Fibroblast of pulmonary artery (primary cell): ENCODE measurements at regions not wholly inside any gene's neighbourhood (a gene's known extent, or its start where the extent isn't known, plus 50 kb on each side); places are given as distances from the start of the nearest gene placed in this dataset.
"Not testable (repeated sequence)": the region's sequence is repeated elsewhere in the genome, so short reads cannot be mapped to it uniquely, and the experiment has no call there.

Source experiments
- DNase-seq: peaks from one replicate; pipeline ENCODE4 v3.0.0-alpha.2; 2010; ENCODE audit warnings: low read depth
- H3K4me3 ChIP-seq: replicated peaks from 2 replicates; pipeline ENCODE4 v1.5.1; 2011; ENCODE audit warnings: low read depth, mild to moderate bottlenecking, control low read depth, low read length, moderate library complexity
- TF ChIP-seq, protein P1 (sequence below): IDR thresholded peaks from 2 replicates; pipeline ENCODE4 v1.5.1; 2011; ENCODE audit warnings: mild to moderate bottlenecking, control low read depth, low read length, inconsistent platforms; ENCODE audit errors: missing control alignments

DNA sequence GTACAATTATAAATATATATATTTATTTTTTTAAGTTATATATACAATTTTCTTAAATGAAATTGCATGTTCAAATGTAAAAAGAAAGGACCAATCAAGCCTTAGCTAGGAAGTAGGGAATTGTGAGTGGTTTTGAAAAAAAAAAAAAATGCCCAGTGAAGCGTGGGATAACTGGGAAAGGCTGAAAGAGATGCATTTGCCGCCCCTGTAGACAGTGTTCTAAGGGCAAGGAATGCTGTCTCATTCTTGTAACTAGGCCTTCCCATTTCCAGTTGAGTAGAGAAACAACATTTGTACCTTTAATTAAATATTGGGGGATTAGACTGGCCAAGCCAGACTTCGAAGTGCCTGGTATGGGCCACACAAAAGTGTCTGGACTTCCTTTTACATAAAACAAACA lies 430.1 kb upstream of the SLC35B3 start:
- TF ChIP-seq, protein P1, sequence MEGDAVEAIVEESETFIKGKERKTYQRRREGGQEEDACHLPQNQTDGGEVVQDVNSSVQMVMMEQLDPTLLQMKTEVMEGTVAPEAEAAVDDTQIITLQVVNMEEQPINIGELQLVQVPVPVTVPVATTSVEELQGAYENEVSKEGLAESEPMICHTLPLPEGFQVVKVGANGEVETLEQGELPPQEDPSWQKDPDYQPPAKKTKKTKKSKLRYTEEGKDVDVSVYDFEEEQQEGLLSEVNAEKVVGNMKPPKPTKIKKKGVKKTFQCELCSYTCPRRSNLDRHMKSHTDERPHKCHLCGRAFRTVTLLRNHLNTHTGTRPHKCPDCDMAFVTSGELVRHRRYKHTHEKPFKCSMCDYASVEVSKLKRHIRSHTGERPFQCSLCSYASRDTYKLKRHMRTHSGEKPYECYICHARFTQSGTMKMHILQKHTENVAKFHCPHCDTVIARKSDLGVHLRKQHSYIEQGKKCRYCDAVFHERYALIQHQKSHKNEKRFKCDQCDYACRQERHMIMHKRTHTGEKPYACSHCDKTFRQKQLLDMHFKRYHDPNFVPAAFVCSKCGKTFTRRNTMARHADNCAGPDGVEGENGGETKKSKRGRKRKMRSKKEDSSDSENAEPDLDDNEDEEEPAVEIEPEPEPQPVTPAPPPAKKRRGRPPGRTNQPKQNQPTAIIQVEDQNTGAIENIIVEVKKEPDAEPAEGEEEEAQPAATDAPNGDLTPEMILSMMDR: no peak
- H3K4me3 ChIP-seq: no peak overlapping the region
- DNase-seq: no peak

DNA sequence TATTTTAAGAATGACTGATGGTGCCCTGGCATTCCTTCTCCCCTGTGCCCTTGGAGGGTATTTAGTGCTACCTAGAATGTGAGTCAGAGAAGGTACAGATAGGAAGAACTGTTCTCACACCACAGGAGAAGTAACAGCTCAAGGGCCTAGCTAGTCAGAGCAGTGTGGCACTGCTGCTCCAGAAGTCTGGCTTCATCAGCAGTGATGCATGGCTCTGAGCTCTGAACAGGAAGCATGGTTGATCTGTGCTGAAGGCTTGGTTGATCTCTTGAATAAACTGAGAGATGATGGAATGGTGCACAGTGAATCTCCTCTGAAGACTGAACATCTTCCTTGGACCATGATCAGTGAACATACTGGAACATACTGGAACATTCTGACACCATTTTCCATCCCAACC lies 425.3 kb upstream of the SLC35B3 start:
- DNase-seq: no peak
- H3K4me3 ChIP-seq: no peak overlapping the region
- TF ChIP-seq, protein P1: no peak

DNA sequence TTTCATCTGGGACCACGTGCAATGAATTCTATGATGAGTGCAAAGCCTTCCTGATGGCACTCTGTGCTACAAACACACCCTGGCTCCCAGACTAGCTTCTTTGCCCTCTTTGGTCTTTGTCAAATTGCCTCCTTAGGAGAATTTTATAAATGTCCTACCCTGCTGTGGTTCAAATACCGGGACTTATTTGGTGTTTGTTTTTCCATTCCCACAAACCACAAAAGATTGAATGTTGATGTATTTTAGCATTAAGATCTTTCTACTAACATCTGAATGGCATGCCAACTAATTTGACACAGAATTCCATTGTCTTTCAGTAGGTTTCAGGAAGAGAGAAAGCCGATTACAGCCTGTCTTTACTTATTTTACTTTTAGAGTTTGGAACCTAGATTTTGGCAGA lies 424.2 kb upstream of the SLC35B3 start:
- H3K4me3 ChIP-seq: no peak overlapping the region
- TF ChIP-seq, protein P1: no peak
- no peak for DNase-seq

DNA sequence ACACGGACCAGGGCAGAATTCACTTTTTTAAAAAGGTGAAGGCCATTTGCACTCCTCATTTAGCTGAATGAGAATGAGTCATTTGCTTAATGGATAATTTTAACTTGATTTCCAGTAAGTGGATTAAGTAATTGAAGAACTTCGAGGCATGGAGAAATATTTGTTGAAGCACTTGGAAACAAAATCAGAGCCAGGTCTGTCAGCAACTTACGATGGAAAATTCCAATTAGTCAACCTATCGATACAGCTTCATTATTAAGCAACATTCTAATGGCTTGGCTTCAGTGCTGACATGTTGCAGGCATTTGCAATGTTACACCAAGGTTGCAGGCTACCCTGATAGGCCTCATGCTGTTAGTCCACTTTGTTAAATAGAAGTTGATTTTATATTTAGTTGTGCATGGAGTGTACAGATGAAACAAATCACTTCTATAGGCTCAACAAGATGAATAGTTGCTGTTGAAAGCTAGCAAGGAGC lies 423.5 kb upstream of the SLC35B3 start:
- no peak overlapping the region for H3K4me3 ChIP-seq
- TF ChIP-seq, protein P1: no peak
- DNase-seq: no peak

DNA sequence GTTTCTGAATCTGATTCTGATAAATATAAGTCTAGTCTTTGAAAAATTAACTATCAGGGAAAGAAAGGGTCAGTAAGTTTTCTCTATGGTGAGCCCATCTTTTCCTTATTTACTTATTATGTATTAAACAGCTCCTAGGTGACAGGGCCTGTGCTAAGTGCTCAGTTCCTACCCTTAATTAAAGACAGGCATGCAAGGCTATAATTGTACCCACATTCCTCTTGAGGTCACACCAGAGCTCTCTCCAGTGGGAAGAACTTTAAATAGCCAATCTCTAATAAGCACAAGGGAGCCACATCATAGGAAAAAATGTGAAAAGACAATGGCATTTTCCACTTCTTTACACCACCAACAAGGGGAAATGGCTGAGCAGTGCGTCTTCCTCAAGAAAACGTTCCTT lies 421.8 kb upstream of the SLC35B3 start:
- TF ChIP-seq, protein P1: no peak
- H3K4me3 ChIP-seq: no peak overlapping the region
- no peak for DNase-seq

DNA sequence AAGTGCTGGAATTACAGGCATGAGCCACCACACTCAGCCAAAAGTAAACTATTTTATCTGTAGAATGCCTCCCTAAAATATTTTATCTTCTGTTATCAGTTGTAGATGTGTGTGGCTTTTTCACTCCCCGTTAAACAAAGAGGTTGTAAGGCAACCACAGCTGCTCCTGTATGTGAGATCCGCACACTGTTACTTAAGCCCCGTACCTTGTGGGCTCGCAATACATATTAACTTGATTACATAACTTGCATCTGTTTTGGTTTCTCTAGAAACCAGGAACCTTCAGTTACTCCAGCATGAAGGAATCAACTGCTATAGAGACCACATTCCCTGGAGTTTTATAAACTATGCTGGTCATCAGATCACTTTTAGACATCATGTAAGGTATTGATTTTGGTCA lies 420.1 kb upstream of the SLC35B3 start:
- TF ChIP-seq, protein P1: no peak
- H3K4me3 ChIP-seq: no peak overlapping the region
- DNase-seq: no peak

DNA sequence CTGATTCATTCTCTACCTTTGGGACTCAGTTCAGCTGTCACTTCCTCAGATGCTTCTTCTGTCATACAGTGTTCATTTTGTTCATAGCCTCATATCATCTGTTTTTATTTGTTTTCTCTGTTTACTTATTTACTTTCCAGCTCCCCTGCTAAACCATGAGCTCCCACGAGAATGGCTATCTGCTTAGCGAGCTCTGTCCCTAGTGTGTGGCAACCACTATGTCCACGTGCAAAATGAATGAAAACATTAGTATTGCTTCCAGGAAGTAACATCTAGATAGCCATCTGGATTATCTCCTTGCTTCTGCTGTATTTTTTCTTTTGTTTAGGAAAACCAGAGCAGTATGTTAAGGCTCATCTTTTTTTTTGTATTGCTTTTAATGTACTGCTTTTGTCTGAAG lies 417.0 kb upstream of the SLC35B3 start:
- TF ChIP-seq, protein P1: no peak

DNA sequence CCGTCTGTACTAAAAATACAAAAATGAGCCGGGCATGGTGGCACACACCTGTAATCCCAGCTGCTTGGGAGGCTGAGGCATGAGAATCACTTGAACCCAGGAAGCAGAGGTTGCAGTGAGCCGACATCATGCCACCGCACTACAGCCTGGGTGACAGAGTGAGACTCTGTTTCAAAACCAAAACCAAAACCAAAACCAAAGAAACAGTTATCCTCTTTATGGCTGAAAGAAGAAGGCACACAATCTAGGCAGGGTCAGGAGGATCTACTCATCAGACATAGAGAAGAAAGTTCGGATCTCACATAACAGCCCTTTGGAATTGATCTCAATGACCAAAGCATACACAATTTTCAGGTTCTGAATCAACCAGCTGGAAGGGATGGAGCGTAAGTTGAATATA lies 411.3 kb upstream of the SLC35B3 start:
- H3K4me3 ChIP-seq, DNase-seq: not testable (repeated sequence)

More for the DNA sequence above, 417.0 kb upstream of the SLC35B3 start:
- no peak overlapping the region for H3K4me3 ChIP-seq
- DNase-seq: no peak
